GM19452 (cell line): ENCODE measurements at regions not wholly inside any gene's neighbourhood (a gene's known extent, or its start where the extent isn't known, plus 50 kb on each side); places are given as distances from the start of the nearest gene placed in this dataset.
"Not testable (repeated sequence)": the region's sequence is repeated elsewhere in the genome, so short reads cannot be mapped to it uniquely, and the experiment has no call there.

Source experiments
- ATAC-seq: cut with Tn5 transposase; IDR thresholded peaks from one replicate; pipeline ENCODE4 v1.9.1; 2021; ENCODE audit not compliant: unreplicated experiment

- not testable (repeated sequence) for ATAC-seq
Observed at GRCh38 chr6:68160812-68161211, 474.3 kb upstream of the ADGRB3 start.

GRCh38 chr6:68160348-68160747, 474.7 kb upstream of the ADGRB3 start:
- no peak for ATAC-seq

- ATAC-seq = no peak
Observed at GRCh38 chr6:68159433-68159832, 475.6 kb upstream of the ADGRB3 start.

- ATAC-seq = peak; percentile 63
Observed at GRCh38 chr6:68158256-68158655, 476.8 kb upstream of the ADGRB3 start.

- no peak for ATAC-seq
Observed at GRCh38 chr6:68144667-68145066, 490.4 kb upstream of the ADGRB3 start.

GRCh38 chr6:68141190-68141589, 493.9 kb upstream of the ADGRB3 start:
- ATAC-seq = no peak

GRCh38 chr6:68139130-68139529, 496.0 kb upstream of the ADGRB3 start:
- no peak for ATAC-seq

GRCh38 chr6:68134796-68135195, 500.3 kb upstream of the ADGRB3 start:
- no peak for ATAC-seq

GRCh38 chr6:68128211-68128610, 506.9 kb upstream of the ADGRB3 start:
- ATAC-seq = no peak

GRCh38 chr6:68127074-68127473, 508.0 kb upstream of the ADGRB3 start:
- no peak for ATAC-seq

GRCh38 chr6:68126089-68126749, 508.9 kb upstream of the ADGRB3 start:
- peak; percentile 85 for ATAC-seq

- ATAC-seq = not testable (repeated sequence)
Observed at GRCh38 chr6:68122975-68123374, 512.1 kb upstream of the ADGRB3 start.

GRCh38 chr6:68122032-68122431, 513.0 kb upstream of the ADGRB3 start:
- no peak for ATAC-seq

GRCh38 chr6:68120954-68121353, 514.1 kb upstream of the ADGRB3 start:
- ATAC-seq = not testable (repeated sequence)

GRCh38 chr6:68114463-68115047, 520.5 kb upstream of the ADGRB3 start:
- no peak for ATAC-seq

GRCh38 chr6:68108233-68108835, 526.7 kb upstream of the ADGRB3 start:
- ATAC-seq = peak; percentile 56

- peak; percentile 60 for ATAC-seq
Observed at GRCh38 chr6:68094070-68094469, 541.0 kb upstream of the ADGRB3 start.

- peak; percentile 65 for ATAC-seq
Observed at GRCh38 chr6:68087399-68088133, 547.5 kb upstream of the ADGRB3 start.

- ATAC-seq = no peak
Observed at GRCh38 chr6:68086199-68086598, 548.9 kb upstream of the ADGRB3 start.

- not testable (repeated sequence) for ATAC-seq
Observed at GRCh38 chr6:68085599-68085998, 549.5 kb upstream of the ADGRB3 start.

GRCh38 chr6:68082086-68082485, 553.0 kb upstream of the ADGRB3 start:
- ATAC-seq = no peak

- no peak for ATAC-seq
Observed at GRCh38 chr6:68080074-68080473, 555.0 kb upstream of the ADGRB3 start.
